Epithelial cell of esophagus (primary cell): ENCODE measurements at regions not wholly inside any gene's neighbourhood (a gene's known extent, or its start where the extent isn't known, plus 50 kb on each side); places are given as distances from the start of the nearest gene placed in this dataset.

Experiments used
- DNase-seq: peaks from one replicate; pipeline ENCODE4 v3.0.0; 2010; ENCODE audit warnings: low read depth
- H3K4me3 ChIP-seq: 2 replicates; pipeline ENCODE4 v1.5.1; 2011; ENCODE audit warnings: mild to moderate bottlenecking, low read length, control low read depth
- CTCF ChIP-seq: IDR thresholded peaks from 2 replicates; pipeline ENCODE4 v1.5.1; 2011; ENCODE audit warnings: low read depth, mild to moderate bottlenecking, low read length, control low read depth, inconsistent platforms; ENCODE audit not compliant: insufficient read depth; ENCODE audit errors: missing control alignments

- TF ChIP-seq CTCF, result no peak
- peak; percentile 10 for DNase-seq
- no peak overlapping the region for H3K4me3 ChIP-seq
Observed at GRCh38 chr2:162989507-162989906, 150.9 kb upstream of the KCNH7 start.

- no peak overlapping the region for H3K4me3 ChIP-seq
- no peak for DNase-seq
- TF ChIP-seq CTCF, result no peak
Observed at GRCh38 chr2:162974771-162975170, 136.2 kb upstream of the KCNH7 start.

- DNase-seq, result no peak
- no peak for TF ChIP-seq CTCF
- H3K4me3 ChIP-seq, result no peak overlapping the region
Observed at GRCh38 chr2:162972383-162972782, 133.8 kb upstream of the KCNH7 start.

GRCh38 chr2:162968306-162968705 lies 129.7 kb upstream of the KCNH7 start:
- H3K4me3 ChIP-seq, result no peak overlapping the region
- no peak for TF ChIP-seq CTCF
- no peak for DNase-seq

- DNase-seq, result no peak
- H3K4me3 ChIP-seq, result no peak overlapping the region
- no peak for TF ChIP-seq CTCF
Observed at GRCh38 chr2:162967811-162968210, 129.2 kb upstream of the KCNH7 start.

- DNase-seq, result peak; percentile 1
- no peak overlapping the region for H3K4me3 ChIP-seq
- no peak for TF ChIP-seq CTCF
Observed at GRCh38 chr2:162967147-162967546, 128.6 kb upstream of the KCNH7 start.

- TF ChIP-seq CTCF, result no peak
- DNase-seq, result no peak
- H3K4me3 ChIP-seq, result no peak overlapping the region
Observed at GRCh38 chr2:162965191-162965590, 126.6 kb upstream of the KCNH7 start.
